Liver (tissue), 8 donors: ENCODE measurements at regions not wholly inside any gene's neighbourhood (a gene's known extent, or its start where the extent isn't known, plus 50 kb on each side); places are given as distances from the start of the nearest gene placed in this dataset.
"Not testable (repeated sequence)": the region's sequence is repeated elsewhere in the genome, so short reads cannot be mapped to it uniquely, and the experiment has no call there.

Experiments
- DNase-seq: peaks from one replicate; pipeline ENCODE4 v3.0.0-alpha.2; 2017; ENCODE audit warnings: low spot score
- H3K27ac ChIP-seq, 2 donors: one replicate each; pipeline ENCODE4 v1.7.0; 2013; ENCODE audit warnings: inconsistent platforms in 2 of 2, low read length in 2 of 2, control low read depth in 1 of 2, low read depth in 1 of 2, mild to moderate bottlenecking in 1 of 2
- H3K27me3 ChIP-seq, 4 donors: one replicate each; pipeline versions ENCODE4 v1.6.1 to v1.7.0; 2013; ENCODE audit warnings: low read length in 3 of 4, inconsistent platforms in 1 of 4, mild to moderate bottlenecking in 1 of 4, moderate library complexity in 1 of 4; ENCODE audit not compliant: control insufficient read depth in 4 of 4, insufficient read depth in 4 of 4
- H3K36me3 ChIP-seq, 4 donors: one replicate each; pipeline versions ENCODE4 v1.6.1 to v1.7.0; 2013; ENCODE audit warnings: low read length in 3 of 4, mild to moderate bottlenecking in 3 of 4, low read depth in 1 of 4, moderate library complexity in 1 of 4; ENCODE audit not compliant: control insufficient read depth in 4 of 4, insufficient read depth in 3 of 4
- H3K4me1 ChIP-seq, 4 donors: one replicate each; pipeline versions ENCODE4 v1.6.1 to v1.7.0; 2013; ENCODE audit warnings: low read length in 3 of 4, mild to moderate bottlenecking in 3 of 4, moderate library complexity in 1 of 4; ENCODE audit not compliant: control insufficient read depth in 4 of 4, insufficient read depth in 4 of 4
- H3K4me3 ChIP-seq, 3 donors: one replicate each; pipeline versions ENCODE4 v1.6.1 to v1.7.0; 2013; ENCODE audit warnings: low read length in 3 of 3, control low read depth in 1 of 3, low read depth in 1 of 3, mild to moderate bottlenecking in 1 of 3
- H3K9ac ChIP-seq, 2 donors: one replicate each; pipeline ENCODE4 v1.7.0; 2013; ENCODE audit warnings: low read length in 2 of 2, mild to moderate bottlenecking in 2 of 2, moderate library complexity in 2 of 2, control low read depth in 1 of 2, low read depth in 1 of 2
- H3K9me3 ChIP-seq, 4 donors: one replicate each; pipeline versions ENCODE4 v1.6.1 to v1.7.0; 2013; ENCODE audit warnings: low read length in 3 of 4; ENCODE audit not compliant: control insufficient read depth in 4 of 4
- ATF3 ChIP-seq: IDR thresholded peaks from 2 replicates; pipeline ENCODE4 v1.6.1; 2016; ENCODE audit warnings: antibody characterized with exemption
- CTCF ChIP-seq: fragments of 150-350 bp; IDR thresholded peaks from 2 replicates; pipeline ENCODE4 v1.5.1; 2017; ENCODE audit warnings: improper control_type of control experiment, low read depth, low read length; ENCODE audit not compliant: missing input control
- EGR1 ChIP-seq, 2 donors: IDR thresholded peaks; 2 replicates each; pipeline ENCODE4 v1.6.1; 2016 to 2018; ENCODE audit warnings: antibody characterized with exemption in 2 of 2, low read depth in 2 of 2
- FOXA1 ChIP-seq: IDR thresholded peaks from 2 replicates; pipeline ENCODE4 v1.6.1; 2016; ENCODE audit warnings: antibody characterized with exemption
- FOXA2 ChIP-seq: IDR thresholded peaks from 2 replicates; pipeline ENCODE4 v1.6.1; 2016; ENCODE audit warnings: antibody characterized with exemption
- GABPA ChIP-seq, 2 donors: IDR thresholded peaks in 1 of 2; conservative IDR thresholded peaks in 1 of 2; 2 replicates each; pipeline ENCODE4 v1.6.1; 2016; ENCODE audit warnings: antibody characterized with exemption in 2 of 2, mild to moderate bottlenecking in 1 of 2, moderate library complexity in 1 of 2
- HNF4A ChIP-seq, 2 donors: conservative IDR thresholded peaks; 2 replicates each; pipeline ENCODE4 v1.6.1; 2016; ENCODE audit warnings: antibody characterized with exemption in 2 of 2, mild to moderate bottlenecking in 2 of 2
- HNF4G ChIP-seq: IDR thresholded peaks from 2 replicates; pipeline ENCODE4 v1.6.1; 2016; ENCODE audit warnings: antibody characterized with exemption
- JUND ChIP-seq, 2 donors: IDR thresholded peaks; 2 replicates each; pipeline ENCODE4 v1.6.1; 2016; ENCODE audit warnings: antibody characterized with exemption in 2 of 2
- MAX ChIP-seq: IDR thresholded peaks from 2 replicates; pipeline ENCODE4 v1.6.1; 2016; ENCODE audit warnings: antibody characterized with exemption
- NR2F2 ChIP-seq: IDR thresholded peaks from 2 replicates; pipeline ENCODE4 v1.6.1; 2016; ENCODE audit warnings: antibody characterized with exemption
- RAD21 ChIP-seq, 2 donors: IDR thresholded peaks; 2 replicates each; pipeline ENCODE4 v1.6.1; 2016; ENCODE audit warnings: antibody characterized with exemption in 2 of 2, mild to moderate bottlenecking in 2 of 2
- REST ChIP-seq: IDR thresholded peaks from 2 replicates; pipeline ENCODE4 v1.6.1; 2016; ENCODE audit warnings: antibody characterized with exemption, mild to moderate bottlenecking
- RXRA ChIP-seq, 2 donors: IDR thresholded peaks; 2 replicates each; pipeline ENCODE4 v1.6.1; 2017 to 2018; ENCODE audit warnings: antibody characterized with exemption in 2 of 2, mild to moderate bottlenecking in 1 of 2
- SP1 ChIP-seq: IDR thresholded peaks from 2 replicates; pipeline ENCODE4 v1.6.1; 2018; ENCODE audit warnings: antibody characterized with exemption, mild to moderate bottlenecking
- TAF1 ChIP-seq: conservative IDR thresholded peaks from 2 replicates; pipeline ENCODE4 v1.6.1; 2016; ENCODE audit warnings: antibody characterized with exemption, mild to moderate bottlenecking
- YY1 ChIP-seq: IDR thresholded peaks from 2 replicates; pipeline ENCODE4 v1.6.1; 2016; ENCODE audit warnings: antibody characterized with exemption, mild to moderate bottlenecking
- ZBTB33 ChIP-seq: IDR thresholded peaks from 2 replicates; pipeline ENCODE4 v1.6.1; 2016; ENCODE audit warnings: antibody characterized with exemption
- WGBS: extraction: QIAGEN DNeasy Blood & Tissue Kit; methylation state at CpG from one replicate; pipeline ENCODE4 v1.1.7; 2013; 5-methylcytosine and 5-hydroxymethylcytosine counted together
- donor health status: healthy.
- donor health status: healthy.
- donor health status: healthy.
- donor health status: healthy.
- donor health status: healthy.

- H3K4me1 ChIP-seq = no peaks in the 10 kb centered on the region
- TF ChIP-seq FOXA2 = no peak
- TF ChIP-seq EGR1 (IDR thresholded peaks at IDR 0.05; ENCODE audit: low read depth in 2 of 2) = no peak
- TF ChIP-seq CTCF = no peak
- no peak for TF ChIP-seq REST
- no peak for TF ChIP-seq FOXA1
- TF ChIP-seq TAF1 = no peak
- TF ChIP-seq NR2F2 = no peak
- no peak for TF ChIP-seq MAX
- no peak for TF ChIP-seq RAD21 (IDR thresholded peaks at IDR 0.05)
- TF ChIP-seq HNF4A (conservative IDR thresholded peaks at IDR 0.05) = no peak
- no peak for TF ChIP-seq GABPA (IDR thresholded peaks at IDR 0.05 in 1 of 2, conservative IDR thresholded peaks at IDR 0.05 in 1 of 2)
- TF ChIP-seq RXRA (IDR thresholded peaks at IDR 0.05) = no peak
- TF ChIP-seq YY1 = no peak
- TF ChIP-seq JUND (IDR thresholded peaks at IDR 0.05) = no peak
- TF ChIP-seq HNF4G = no peak
- no peak for TF ChIP-seq ATF3
- no peak for TF ChIP-seq SP1
- H3K27me3 ChIP-seq = no peaks in the 10 kb centered on the region
- peaks cover 0 to 3% (median 0%) of the 10 kb centered on the region in 4 donors for H3K9me3 ChIP-seq
- no peak overlapping the region for H3K9ac ChIP-seq
- no peak for DNase-seq
- H3K36me3 ChIP-seq = no peaks in the 10 kb centered on the region
- H3K27ac ChIP-seq = no peak overlapping the region
- no peak overlapping the region for H3K4me3 ChIP-seq
Observed at GRCh38 chr19:27821418-27822018, 1391.4 kb downstream of the UQCRFS1 start.

- Histone ChIP-seq H3K4me3 (no peak overlapping the region), H3K27ac (no peak overlapping the region), H3K9me3 (peaks cover 0 to 3% (median 0%) of the 10 kb centered on the region in 4 donors), H3K27me3 (no peaks in the 10 kb centered on the region), H3K36me3 (no peaks in the 10 kb centered on the region), H3K4me1 (no peaks in the 10 kb centered on the region), H3K9ac (no peak overlapping the region)
- DNase-seq = no peak
- WGBS = 63% methylated on average over 1 of the region's 1 CpG
- no peak for TF ChIP-seq MAX
- no peak for TF ChIP-seq GABPA (IDR thresholded peaks at IDR 0.05 in 1 of 2, conservative IDR thresholded peaks at IDR 0.05 in 1 of 2)
- no peak for TF ChIP-seq ZBTB33
- no peak for TF ChIP-seq TAF1
Observed at GRCh38 chr19:27815985-27816384, 1397.0 kb downstream of the UQCRFS1 start.

GRCh38 chr19:27814834-27815233, 1398.1 kb downstream of the UQCRFS1 start:
- H3K27me3 ChIP-seq, H3K9me3 ChIP-seq, DNase-seq, H3K9ac ChIP-seq, H3K4me3 ChIP-seq, H3K36me3 ChIP-seq, H3K4me1 ChIP-seq, H3K27ac ChIP-seq: not testable (repeated sequence)
- WGBS = 83% methylated on average over 4 of the region's 4 CpGs

GRCh38 chr19:27814274-27814673, 1398.7 kb downstream of the UQCRFS1 start:
- 94% methylated on average over 3 of the region's 3 CpGs for WGBS
- DNase-seq, H3K9ac ChIP-seq, H3K36me3 ChIP-seq, H3K9me3 ChIP-seq, H3K27ac ChIP-seq, H3K4me1 ChIP-seq, H3K27me3 ChIP-seq, H3K4me3 ChIP-seq: not testable (repeated sequence)
